BE2C (cell line): ENCODE measurements at regions not wholly inside any gene's neighbourhood (a gene's known extent, or its start where the extent isn't known, plus 50 kb on each side); places are given as distances from the start of the nearest gene placed in this dataset.

Experiments used
- DNase-seq: peaks from one replicate; pipeline ENCODE4 v3.0.0-alpha.2; 2020
- H3K27me3 ChIP-seq: fragments of 250-450 bp; sonication (Bioruptor Pico); 2 replicates; pipeline ENCODE4 v1.5.1; 2020; ENCODE audit warnings: mild to moderate bottlenecking
- H3K36me3 ChIP-seq: fragments of 250-450 bp; sonication (Bioruptor Pico); 2 replicates; pipeline ENCODE4 v1.5.1; 2020; ENCODE audit warnings: mild to moderate bottlenecking
- H3K4me1 ChIP-seq: fragments of 250-450 bp; sonication (Bioruptor Pico); 2 replicates; pipeline ENCODE4 v1.5.1; 2020
- H3K4me3 ChIP-seq: 2 replicates; pipeline ENCODE4 v1.5.1; 2011; ENCODE audit warnings: low read depth, low read length
- H3K9me3 ChIP-seq: fragments of 250-450 bp; sonication (Bioruptor Pico); 2 replicates; pipeline ENCODE4 v1.5.1; 2020
- CTCF ChIP-seq: IDR thresholded peaks from 2 replicates; pipeline ENCODE4 v1.5.1; 2012; ENCODE audit warnings: mild to moderate bottlenecking, low read depth, low read length

- no peak for TF ChIP-seq CTCF
- Histone ChIP-seq H3K4me3 (no peak overlapping the region), H3K9me3 (no peaks in the 10 kb centered on the region), H3K4me1 (no peaks in the 10 kb centered on the region), H3K36me3 (no peaks in the 10 kb centered on the region), H3K27me3 (peaks cover 16% of the 10 kb centered on the region)
- no peak for DNase-seq
These were observed 179.9 kb upstream of the NPVF start for GRCh38 chr7:25408012-25408687.

- Histone ChIP-seq H3K9me3 (no peaks in the 10 kb centered on the region), H3K36me3 (no peaks in the 10 kb centered on the region), H3K27me3 (peaks cover 16% of the 10 kb centered on the region), H3K4me3 (no peak overlapping the region), H3K4me1 (no peaks in the 10 kb centered on the region)
- no peak for TF ChIP-seq CTCF
- DNase-seq: no peak
These were observed 180.6 kb upstream of the NPVF start for GRCh38 chr7:25408876-25409275.

GRCh38 chr7:25409897-25410636, 181.8 kb upstream of the NPVF start:
- no peak for DNase-seq
- no peaks in the 10 kb centered on the region for H3K36me3 ChIP-seq
- H3K9me3 ChIP-seq: no peaks in the 10 kb centered on the region
- H3K4me1 ChIP-seq: no peaks in the 10 kb centered on the region
- peaks cover 12% of the 10 kb centered on the region for H3K27me3 ChIP-seq
- no peak for TF ChIP-seq CTCF
- no peak overlapping the region for H3K4me3 ChIP-seq

- Histone ChIP-seq H3K9me3 (no peaks in the 10 kb centered on the region), H3K27me3 (peaks cover 3% of the 10 kb centered on the region; the same call in 1 of the 2 replicates), H3K4me3 (no peak overlapping the region), H3K4me1 (no peaks in the 10 kb centered on the region), H3K36me3 (no peaks in the 10 kb centered on the region)
- no peak for TF ChIP-seq CTCF
- no peak for DNase-seq
These were observed 192.5 kb upstream of the NPVF start for GRCh38 chr7:25420771-25421170.

GRCh38 chr7:25424113-25424512, 195.8 kb upstream of the NPVF start:
- TF ChIP-seq CTCF: no peak

GRCh38 chr7:25424855-25425254, 196.6 kb upstream of the NPVF start:
- Histone ChIP-seq H3K4me3 (no peak overlapping the region), H3K27me3 (peaks cover 3% of the 10 kb centered on the region; the same call in 1 of the 2 replicates), H3K9me3 (no peaks in the 10 kb centered on the region), H3K4me1 (no peaks in the 10 kb centered on the region), H3K36me3 (no peaks in the 10 kb centered on the region)
- TF ChIP-seq CTCF: no peak
- DNase-seq: no peak

More at GRCh38 chr7:25424113-25424512, 195.8 kb upstream of the NPVF start:
- no peaks in the 10 kb centered on the region for H3K4me1 ChIP-seq
- H3K36me3 ChIP-seq: no peaks in the 10 kb centered on the region
- H3K4me3 ChIP-seq: no peak overlapping the region
- H3K27me3 ChIP-seq: peaks cover 3% of the 10 kb centered on the region; the same call in 1 of the 2 replicates
- H3K9me3 ChIP-seq: no peaks in the 10 kb centered on the region
- no peak for DNase-seq
